NCI-H2227 treated with DMSO at 0.1 percent for 48 hours (cell line): ENCODE measurements at regions not wholly inside any gene's neighbourhood (a gene's known extent, or its start where the extent isn't known, plus 50 kb on each side); places are given as distances from the start of the nearest gene placed in this dataset.
A peak's percentile ranks its signal among the peaks of the same experiment; 100 is the strongest.

Experiments
- DNase-seq: peaks from one replicate; lab custom pipeline; 2025; lab: John Stamatoyannopoulos, UW

GRCh38 chr9:79015951-79016350 lies 555.8 kb upstream of the TLE4 start:
- DNase-seq, result peak; percentile 12

GRCh38 chr9:79020276-79020675 lies 551.5 kb upstream of the TLE4 start:
- no peak for DNase-seq

DNA sequence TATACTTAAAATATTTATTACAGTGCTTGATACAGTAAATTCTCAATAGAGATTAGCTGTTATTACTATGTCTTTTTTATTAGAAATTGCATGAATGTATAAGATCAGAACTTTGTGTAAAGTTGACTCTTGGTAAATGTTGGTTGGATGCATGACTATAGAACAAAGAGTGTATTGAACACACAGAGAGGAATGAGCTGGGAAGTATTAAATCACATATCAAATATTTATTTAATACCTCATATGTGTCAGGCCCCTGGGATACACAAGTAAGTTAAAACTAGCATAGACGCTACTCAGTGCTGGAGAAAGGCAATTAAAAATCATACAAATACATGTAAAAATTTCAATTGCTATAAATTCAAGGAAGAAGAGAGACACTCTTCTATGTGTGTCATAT lies 550.7 kb upstream of the TLE4 start:
- no peak for DNase-seq

- no peak for DNase-seq
Measured at GRCh38 chr9:79023134-79023580, 548.6 kb upstream of the TLE4 start.

GRCh38 chr9:79026316-79026715 lies 545.4 kb upstream of the TLE4 start:
- peak; percentile 19 for DNase-seq

- DNase-seq, result no peak
Measured at GRCh38 chr9:79028101-79028500, 543.7 kb upstream of the TLE4 start.

- DNase-seq, result no peak
Measured at GRCh38 chr9:79034583-79034982, 537.2 kb upstream of the TLE4 start.

- DNase-seq, result no peak
Measured at GRCh38 chr9:79037338-79037737, 534.4 kb upstream of the TLE4 start.

GRCh38 chr9:79040671-79041070 lies 531.1 kb upstream of the TLE4 start:
- DNase-seq, result no peak

DNA sequence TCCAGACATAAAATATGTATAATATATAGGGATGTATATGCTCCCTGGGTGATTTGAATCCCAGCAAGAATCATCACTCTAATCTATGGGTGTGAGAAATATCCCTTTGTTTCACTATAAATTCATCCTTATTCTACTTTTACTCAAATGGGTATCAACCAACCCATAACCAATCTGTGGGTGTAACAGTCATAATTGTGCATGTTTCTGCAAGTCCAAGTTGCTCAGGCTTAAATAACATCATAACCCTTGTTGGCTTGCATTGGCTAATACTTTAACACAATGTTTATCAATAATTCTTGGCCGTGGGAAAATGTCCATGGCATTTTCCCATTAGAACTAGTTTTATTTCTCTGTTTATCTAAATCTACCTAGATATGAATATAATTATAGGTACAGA lies 530.5 kb upstream of the TLE4 start:
- DNase-seq, result no peak

- DNase-seq, result peak; percentile 15
Measured at GRCh38 chr9:79043916-79044315, 527.8 kb upstream of the TLE4 start.

DNA sequence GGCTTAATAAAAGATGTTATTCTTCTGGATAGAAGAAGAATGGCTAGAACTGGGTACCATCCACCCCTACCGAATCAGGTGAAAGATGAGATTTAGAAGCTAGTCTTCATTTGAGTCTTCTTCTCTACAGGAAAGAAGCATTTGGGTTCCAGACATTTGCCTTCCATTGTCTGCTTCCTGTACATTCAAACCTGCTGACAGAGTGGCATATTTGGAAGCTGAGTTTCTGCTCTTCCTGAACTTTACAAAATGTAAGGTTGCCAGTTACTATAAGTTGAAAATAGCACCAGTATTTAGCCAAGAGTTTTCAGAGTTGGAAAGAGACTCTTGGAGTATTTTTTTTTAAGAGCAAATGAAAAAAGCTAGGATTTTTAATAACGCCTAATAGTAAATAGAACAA lies 525.4 kb upstream of the TLE4 start:
- no peak for DNase-seq

- DNase-seq, result no peak
Measured at GRCh38 chr9:79049371-79049770, 522.4 kb upstream of the TLE4 start.

- no peak for DNase-seq
Measured at GRCh38 chr9:79053598-79053997, 518.2 kb upstream of the TLE4 start.

DNA sequence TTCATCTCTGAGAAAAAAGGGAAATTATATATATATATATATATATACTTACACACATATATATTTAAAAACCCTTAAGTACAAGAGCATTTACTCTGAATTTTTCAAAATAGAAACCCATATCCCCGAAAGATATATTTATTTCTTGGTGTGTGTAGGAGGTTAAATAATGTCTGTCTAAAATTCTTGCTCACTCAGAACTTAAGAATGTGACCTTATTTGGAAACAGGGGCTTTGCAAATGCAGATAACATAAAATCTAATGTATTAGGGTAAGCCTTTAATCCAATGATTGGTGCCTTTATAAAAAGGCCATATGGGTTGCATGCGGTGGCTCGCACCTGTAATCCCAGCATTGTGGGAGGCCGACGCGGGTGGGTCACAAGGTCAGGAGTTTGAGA lies 517.3 kb upstream of the TLE4 start:
- no peak for DNase-seq

GRCh38 chr9:79056041-79056440 lies 515.7 kb upstream of the TLE4 start:
- DNase-seq, result no peak

DNA sequence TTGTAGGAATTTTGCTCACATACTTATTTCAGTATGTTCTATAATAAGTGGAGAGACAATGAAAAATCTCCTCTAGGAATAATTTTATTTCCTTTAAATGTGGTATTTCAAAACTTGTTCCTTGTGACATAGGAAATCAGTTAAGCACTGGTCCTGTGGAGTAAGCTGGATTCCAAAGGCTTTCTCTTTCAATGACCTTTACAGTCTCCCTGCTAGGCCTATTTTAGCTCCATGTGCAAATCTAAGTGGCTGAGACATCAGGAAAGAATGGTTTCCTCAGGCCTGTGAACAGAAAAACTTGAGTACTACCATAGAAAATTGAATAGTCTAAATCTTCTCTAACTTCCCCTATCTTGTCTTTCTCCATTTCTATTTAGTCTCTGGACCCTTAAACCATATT lies 514.2 kb upstream of the TLE4 start:
- DNase-seq, result no peak

DNA sequence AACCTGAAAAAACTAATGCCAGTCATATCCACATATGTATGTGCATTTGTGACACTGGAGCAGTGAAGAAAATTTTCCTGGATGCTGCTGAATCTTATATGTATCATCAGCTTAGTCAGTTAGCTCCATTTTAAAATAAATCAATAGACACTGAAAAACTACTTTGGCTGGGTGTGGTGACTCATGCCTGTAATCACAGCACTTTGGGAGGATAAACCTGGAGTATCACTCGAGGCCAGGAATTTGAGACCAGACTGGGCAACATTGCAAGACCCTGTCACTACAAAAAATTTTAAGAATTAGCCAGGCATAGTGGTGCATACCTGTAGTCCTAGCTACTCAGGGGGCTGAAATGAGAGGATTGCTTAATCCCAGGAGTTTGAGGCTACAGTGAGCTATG lies 511.0 kb upstream of the TLE4 start:
- no peak for DNase-seq

GRCh38 chr9:79061752-79062616 lies 509.8 kb upstream of the TLE4 start:
- no peak for DNase-seq

DNA sequence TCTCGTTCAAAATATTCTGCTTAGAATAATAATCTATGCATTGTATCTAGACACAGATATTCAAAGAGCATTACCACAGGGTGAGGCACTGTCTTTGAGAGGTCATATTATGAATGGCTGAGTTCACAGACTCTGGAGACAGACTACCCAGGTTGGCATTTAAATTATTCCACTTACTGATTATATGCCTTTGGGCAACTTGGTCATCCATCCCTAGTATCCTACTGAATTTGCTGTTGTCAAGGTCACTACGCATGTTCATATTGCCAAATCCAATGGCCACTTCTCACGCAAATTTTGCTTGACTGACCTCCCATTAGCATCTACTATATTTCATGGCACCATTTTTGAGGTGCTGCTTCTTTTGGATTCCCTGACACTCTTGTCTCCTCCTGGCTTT lies 498.6 kb upstream of the TLE4 start:
- DNase-seq, result peak; percentile 6

- no peak for DNase-seq
Measured at GRCh38 chr9:79080536-79080935, 491.2 kb upstream of the TLE4 start.

- no peak for DNase-seq
Measured at GRCh38 chr9:79083621-79084020, 488.1 kb upstream of the TLE4 start.

GRCh38 chr9:79087133-79087532 lies 484.6 kb upstream of the TLE4 start:
- DNase-seq, result no peak

GRCh38 chr9:79089054-79089560 lies 482.7 kb upstream of the TLE4 start:
- DNase-seq, result no peak
